SU-DHL-6 (cell line): ENCODE measurements at regions not wholly inside any gene's neighbourhood (a gene's known extent, or its start where the extent isn't known, plus 50 kb on each side); places are given as distances from the start of the nearest gene placed in this dataset.

Source experiments
- EZH2phosphoT487 ChIP-seq: fragments of 200-600 bp; sonication (generic), shearing (Covaris generic); conservative IDR thresholded peaks from 2 replicates; pipeline ENCODE4 v1.6.1; 2018; ENCODE audit warnings: mild to moderate bottlenecking, antibody characterized with exemption, low read length, moderate library complexity, mixed read lengths
- TF ChIP-seq, protein P1 (sequence below): fragments of 200-600 bp; sonication (generic); IDR thresholded peaks from one replicate; pipeline ENCODE4 v1.5.1; 2017; ENCODE audit warnings: antibody characterized with exemption, mild to moderate bottlenecking, low read length, moderate library complexity; ENCODE audit not compliant: insufficient read depth, poor library complexity, severe bottlenecking

DNA sequence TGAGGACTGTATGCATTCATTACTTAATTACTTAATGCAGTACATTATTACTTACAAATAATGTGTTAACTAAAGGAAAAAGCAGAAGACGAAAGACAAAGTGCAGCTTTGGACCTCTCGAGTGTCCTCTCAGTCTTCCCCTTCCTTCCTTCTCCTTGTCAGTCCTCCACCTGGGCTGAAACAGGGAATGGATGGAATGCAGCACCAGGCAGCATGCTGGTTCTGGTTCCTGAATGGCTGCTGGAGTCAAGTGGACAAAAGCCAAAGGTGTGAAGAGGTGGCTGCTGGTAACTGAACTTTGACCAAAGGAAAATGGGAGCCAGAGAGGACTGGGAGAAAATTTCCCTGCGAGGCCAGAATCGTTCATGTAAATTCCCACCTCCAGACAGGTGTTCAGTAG, 179.5 kb downstream of the GPAM start:
- TF ChIP-seq, protein P1, sequence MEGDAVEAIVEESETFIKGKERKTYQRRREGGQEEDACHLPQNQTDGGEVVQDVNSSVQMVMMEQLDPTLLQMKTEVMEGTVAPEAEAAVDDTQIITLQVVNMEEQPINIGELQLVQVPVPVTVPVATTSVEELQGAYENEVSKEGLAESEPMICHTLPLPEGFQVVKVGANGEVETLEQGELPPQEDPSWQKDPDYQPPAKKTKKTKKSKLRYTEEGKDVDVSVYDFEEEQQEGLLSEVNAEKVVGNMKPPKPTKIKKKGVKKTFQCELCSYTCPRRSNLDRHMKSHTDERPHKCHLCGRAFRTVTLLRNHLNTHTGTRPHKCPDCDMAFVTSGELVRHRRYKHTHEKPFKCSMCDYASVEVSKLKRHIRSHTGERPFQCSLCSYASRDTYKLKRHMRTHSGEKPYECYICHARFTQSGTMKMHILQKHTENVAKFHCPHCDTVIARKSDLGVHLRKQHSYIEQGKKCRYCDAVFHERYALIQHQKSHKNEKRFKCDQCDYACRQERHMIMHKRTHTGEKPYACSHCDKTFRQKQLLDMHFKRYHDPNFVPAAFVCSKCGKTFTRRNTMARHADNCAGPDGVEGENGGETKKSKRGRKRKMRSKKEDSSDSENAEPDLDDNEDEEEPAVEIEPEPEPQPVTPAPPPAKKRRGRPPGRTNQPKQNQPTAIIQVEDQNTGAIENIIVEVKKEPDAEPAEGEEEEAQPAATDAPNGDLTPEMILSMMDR = no peak
- no peak for TF ChIP-seq EZH2phosphoT487
